ENCODE measurements at regions not wholly inside any gene's neighbourhood (a gene's known extent, or its start where the extent isn't known, plus 50 kb on each side); places are given as distances from the start of the nearest gene placed in this dataset.

DNA sequence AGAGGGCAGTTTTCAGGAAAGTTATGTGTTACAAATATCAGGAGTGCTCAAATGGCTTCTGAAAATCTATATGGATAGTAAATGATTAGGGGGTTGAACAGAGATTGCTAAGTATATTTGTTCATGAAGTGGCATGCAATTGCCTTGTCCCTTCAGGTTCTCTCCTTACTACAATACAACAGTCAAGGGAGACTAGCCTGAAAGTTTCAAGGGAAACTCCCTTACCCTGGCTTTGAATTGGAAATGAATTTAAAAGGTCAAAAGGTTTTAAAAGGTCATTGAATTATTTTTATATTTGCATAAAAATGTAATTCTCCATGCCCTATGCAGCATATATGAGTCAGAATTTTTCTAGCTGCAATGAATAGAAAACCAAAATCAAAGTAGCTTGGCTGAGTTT lies 253.1 kb upstream of the SYT1 start:
- no peak for DNase-seq

- DNase-seq: no peak
These were observed 252.4 kb upstream of the SYT1 start for GRCh38 chr12:78612190-78612589.

- no peak for DNase-seq
These were observed 246.9 kb upstream of the SYT1 start for GRCh38 chr12:78617683-78618082.

GRCh38 chr12:78622529-78623195 lies 241.9 kb upstream of the SYT1 start:
- no peak for DNase-seq

GRCh38 chr12:78628491-78629100 lies 236.0 kb upstream of the SYT1 start:
- DNase-seq: no peak

DNA sequence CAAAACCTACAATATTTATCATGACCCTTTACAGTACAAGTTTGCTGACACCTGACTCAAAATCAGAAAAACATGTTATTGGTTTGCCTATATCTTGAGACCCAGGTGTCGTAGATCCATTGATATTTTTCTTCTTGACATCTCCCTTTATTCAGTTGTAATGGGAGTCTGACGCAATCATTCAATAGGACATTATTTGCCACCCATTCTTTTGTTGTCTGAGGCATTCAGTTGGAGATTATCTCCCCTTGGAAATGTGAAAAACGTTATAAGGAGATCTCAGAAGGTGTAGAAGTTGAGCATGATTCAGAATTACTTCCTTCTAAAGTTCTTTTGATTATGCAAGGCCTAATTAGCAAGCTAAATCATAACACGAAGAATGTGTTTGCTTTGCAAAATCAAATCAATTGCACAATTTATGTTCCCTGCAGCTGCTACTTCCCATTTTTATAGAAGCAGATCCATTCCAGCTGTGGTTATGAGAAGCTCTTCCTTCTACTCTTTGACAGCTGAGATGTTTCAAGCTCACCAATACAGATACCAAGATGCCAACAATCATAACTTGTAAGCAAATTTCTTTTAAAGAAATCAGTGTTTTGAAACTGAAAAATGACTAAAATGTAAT lies 228.2 kb upstream of the SYT1 start:
- no peak for DNase-seq

DNA sequence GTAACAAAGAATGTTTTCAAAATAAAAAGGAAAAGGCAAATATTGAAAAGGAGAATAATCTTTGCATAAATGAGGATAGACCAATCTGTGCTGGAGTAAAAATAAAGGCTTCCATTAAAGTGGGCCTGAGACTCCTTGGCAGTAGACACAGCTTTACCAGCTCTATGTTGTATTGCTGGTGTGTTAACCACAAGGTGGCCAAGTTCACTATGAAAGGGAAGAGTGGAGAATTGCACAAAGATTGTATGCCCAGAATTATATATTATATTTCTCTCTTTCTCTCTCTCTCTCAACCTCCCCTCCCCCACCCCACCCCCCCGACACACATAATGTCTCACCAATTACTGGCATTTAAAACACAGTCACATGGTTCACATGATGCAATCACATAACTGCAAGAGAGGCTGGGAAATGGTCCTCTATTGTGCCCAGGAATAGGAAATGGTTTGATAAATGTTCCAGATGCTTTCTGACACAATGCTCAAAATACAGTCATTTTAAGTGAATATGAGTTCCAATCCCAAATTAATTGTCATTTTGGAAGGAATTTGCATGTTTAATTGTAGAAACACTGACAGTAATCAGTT lies 222.6 kb upstream of the SYT1 start:
- no peak for DNase-seq

DNA sequence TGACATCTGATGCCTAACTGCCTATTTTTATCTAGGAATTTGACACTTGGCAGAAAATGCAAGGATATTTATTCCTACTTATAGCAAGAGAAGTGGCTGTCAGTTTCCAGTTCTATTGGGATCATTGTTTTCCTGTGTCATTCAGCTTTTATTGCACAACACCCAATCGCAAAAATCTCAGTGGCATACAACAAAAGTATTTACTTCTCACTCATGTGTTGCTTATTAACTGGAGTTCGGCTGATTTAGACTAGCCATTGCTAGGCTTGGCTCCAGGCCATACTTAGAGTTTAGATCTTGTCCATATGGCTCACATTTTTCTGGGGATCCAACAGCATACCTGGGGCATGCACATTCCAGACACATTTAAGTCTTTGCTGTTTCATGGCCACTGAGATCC lies 218.6 kb upstream of the SYT1 start:
- no peak for DNase-seq

DNA sequence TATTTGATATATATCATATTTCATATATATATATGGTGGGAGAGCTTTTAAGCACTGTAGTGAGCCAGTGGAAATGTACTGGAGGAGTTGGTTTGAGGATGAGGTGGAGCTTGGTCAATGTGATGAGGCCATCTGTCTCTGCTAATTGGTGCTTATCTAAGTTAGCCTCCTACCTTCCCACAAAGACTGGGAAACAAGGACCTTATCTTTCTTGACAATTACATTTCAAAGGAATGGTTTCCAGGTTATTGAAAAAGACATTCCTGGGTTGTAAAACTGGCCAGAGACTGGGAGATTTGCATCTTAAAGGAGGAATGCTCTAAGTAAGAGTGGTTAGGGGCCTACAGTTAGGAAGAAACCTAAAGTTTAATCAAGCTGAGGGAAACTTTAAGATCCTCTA lies 212.8 kb upstream of the SYT1 start:
- DNase-seq: no peak

GRCh38 chr12:78666584-78666983 lies 198.0 kb upstream of the SYT1 start:
- DNase-seq: no peak

DNA sequence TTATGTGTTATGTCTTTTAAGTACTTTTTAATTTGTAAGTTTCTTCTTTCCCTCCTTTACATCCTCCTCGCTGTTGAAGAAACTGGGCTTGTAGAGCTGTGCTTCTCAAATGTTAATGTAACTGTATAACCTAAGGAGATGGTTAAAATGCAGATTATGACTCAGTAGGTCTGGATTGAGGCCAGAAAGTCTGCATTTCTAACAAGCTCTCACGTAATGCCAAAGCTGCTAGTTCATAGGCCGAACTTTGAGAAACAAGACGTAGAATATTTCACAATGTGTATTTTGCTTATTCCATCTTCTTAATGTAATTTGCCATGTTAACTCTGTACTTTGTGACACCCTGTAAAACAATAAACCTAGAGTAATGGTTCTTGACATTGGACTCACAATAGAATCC lies 193.3 kb upstream of the SYT1 start:
- DNase-seq: no peak

DNA sequence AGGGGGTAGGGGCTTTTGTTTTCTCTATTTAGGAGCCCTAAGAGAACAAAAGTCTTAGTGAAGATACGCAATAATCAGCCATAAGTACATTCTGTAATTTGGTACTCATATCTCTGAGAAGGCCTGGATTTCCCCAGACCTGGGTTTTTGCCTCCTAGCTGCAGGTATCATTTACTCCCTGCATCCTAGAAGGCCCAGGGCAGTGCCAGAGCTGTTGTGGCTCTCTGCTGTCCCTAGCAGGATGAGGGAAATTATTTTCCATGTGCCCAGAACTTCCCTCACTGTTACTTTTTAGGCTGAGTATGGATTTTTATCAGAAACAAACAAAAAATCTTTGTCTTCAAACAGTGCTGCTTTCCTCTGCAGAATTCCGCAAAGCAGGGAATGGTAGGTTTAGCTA lies 192.5 kb upstream of the SYT1 start:
- DNase-seq: no peak

GRCh38 chr12:78674311-78675090 lies 190.1 kb upstream of the SYT1 start:
- no peak for DNase-seq

GRCh38 chr12:78680596-78680995 lies 184.0 kb upstream of the SYT1 start:
- no peak for DNase-seq

GRCh38 chr12:78683031-78683430 lies 181.5 kb upstream of the SYT1 start:
- DNase-seq: no peak

DNA sequence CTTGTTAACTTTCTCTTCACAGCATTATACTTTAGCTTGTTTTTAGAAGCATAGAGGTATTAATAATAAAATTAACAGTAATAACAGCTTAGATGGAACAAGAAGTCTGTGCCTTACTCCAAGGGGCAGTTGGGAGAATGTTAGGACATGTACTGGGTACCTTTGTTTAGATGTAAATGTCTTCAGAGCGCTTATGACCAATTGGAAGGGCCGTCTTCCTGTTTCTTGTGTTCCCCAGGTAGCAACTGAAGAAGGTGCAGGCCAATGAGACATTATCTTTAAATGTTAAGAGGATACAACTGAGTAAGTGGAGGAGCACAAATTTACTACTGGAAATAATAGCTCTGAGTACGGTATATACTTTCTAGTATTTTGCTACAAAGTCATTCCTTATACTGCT lies 180.9 kb upstream of the SYT1 start:
- DNase-seq: no peak

DNA sequence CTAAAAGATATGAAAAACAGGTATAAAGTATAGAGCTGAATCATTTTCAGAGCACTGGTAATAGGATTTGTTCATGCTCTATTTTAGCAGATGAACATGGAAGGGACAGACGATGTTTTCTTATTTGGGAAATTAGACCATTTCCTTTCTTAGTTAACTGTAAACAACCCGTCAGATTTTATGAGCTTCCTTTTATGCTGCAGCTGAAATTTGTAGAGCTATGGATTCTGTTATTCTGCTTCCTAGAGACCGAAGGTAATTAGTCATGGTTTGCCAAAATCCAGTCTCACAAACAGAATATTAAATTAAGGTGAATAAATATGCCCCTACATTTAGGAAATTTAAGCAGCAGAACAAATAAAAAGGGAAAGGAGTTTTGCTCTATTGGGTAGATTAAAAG lies 180.2 kb upstream of the SYT1 start:
- no peak for DNase-seq

DNA sequence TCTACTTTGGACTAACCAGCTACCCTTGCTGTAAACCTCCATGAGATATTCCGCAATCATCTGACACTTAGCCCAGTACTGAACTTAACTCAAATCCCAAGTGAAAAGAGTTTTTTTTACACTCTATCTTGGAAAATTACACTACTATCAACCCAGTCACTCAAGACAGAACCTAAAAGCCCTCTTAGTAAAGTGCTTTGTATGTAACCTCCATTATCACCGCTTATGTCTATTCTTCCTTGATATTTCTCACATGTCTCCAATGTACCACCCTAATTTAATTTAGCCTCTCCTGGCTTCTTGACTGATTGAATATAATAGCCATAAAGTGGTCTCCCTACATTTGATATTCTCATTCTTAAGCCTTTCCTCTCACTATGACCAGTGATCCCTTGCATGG lies 168.8 kb upstream of the SYT1 start:
- DNase-seq: no peak

DNA sequence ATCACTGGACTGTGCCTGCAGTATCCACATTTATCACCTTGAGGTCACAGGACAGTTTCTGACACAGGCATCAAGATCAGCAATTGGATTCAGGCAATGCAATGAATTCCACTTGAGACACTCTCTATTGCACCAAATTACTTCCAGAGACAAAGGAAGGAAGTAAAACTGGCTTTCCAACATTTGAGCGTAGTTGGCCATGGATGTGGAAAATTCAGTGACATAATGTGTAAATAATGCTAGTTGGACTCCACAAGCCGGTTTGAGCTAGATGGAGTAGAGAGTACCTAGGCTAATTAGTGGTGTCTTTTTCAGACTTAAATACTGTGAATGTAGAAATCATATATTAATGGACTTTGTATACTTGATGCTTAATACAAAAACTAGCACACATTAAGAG lies 168.3 kb upstream of the SYT1 start:
- no peak for DNase-seq

- no peak for DNase-seq
These were observed 166.7 kb upstream of the SYT1 start for GRCh38 chr12:78697817-78698415.

GRCh38 chr12:78698747-78699146 lies 165.8 kb upstream of the SYT1 start:
- DNase-seq: no peak

- no peak for DNase-seq
These were observed 164.0 kb upstream of the SYT1 start for GRCh38 chr12:78700565-78700964.
